GM12872 (cell line): ENCODE measurements at regions not wholly inside any gene's neighbourhood (a gene's known extent, or its start where the extent isn't known, plus 50 kb on each side); places are given as distances from the start of the nearest gene placed in this dataset.

Source experiments
- CTCF ChIP-seq: IDR thresholded peaks from 3 replicates; pipeline ENCODE4 v1.5.1; 2011; ENCODE audit warnings: low read depth, mild to moderate bottlenecking, low read length, moderate library complexity; ENCODE audit not compliant: insufficient read depth

DNA sequence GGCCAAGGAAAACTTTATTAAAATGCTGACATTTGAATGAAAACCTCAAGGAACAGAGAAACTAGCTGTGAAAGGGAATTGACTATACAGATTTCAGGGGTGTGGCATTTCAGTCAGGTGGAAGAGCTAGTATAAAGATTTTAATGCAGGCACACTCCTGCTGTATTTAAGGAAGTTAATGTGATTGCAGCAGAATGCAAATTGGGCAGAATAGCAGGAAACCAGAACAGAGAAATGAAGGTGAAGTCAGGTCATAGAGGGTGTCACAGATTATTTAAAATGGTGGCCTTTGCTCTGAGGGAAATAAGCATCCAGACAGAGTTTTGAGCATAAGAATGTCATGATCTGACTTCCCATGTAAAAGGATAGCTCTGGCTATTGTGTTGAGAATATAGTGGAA is 898.1 kb upstream of the WWC1 start:
- no peak for TF ChIP-seq CTCF

DNA sequence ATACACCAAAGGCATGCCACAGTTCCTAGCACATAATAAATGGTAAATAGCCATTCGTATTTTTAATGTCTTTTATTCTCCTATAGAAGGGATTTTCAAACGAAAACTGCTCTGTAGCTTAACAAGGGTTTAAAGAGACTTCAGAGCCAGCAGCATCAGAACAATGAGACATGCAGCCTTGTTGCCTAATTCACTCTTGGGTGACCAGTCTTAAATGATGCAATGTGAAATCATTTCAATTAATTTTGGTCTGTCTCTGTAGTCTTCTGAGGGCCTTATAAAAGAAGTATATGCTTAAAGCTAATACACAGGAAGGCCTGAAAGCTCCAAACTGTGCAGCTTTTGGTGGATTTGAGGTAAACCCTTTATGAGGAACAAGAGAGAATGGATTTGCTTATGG is 888.8 kb upstream of the WWC1 start:
- TF ChIP-seq CTCF, result no peak

DNA sequence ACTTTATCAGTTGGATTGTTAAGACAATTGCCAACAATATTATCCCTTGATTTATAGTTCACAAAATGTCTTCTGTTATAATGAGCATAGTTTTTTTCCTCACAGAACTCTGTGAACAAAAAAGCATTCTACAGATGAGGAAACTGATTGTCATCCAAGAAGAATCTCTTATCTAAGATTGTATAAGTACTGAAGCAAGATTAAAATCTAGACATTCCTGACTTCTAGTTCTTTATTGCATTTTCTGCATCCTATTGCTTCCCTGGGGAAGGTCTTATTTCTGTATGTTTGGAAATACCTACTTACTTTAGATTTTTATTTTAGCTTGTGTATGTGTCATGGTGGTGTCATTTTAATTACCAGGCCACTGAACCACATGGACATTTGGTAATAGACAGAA is 884.9 kb upstream of the WWC1 start:
- no peak for TF ChIP-seq CTCF

DNA sequence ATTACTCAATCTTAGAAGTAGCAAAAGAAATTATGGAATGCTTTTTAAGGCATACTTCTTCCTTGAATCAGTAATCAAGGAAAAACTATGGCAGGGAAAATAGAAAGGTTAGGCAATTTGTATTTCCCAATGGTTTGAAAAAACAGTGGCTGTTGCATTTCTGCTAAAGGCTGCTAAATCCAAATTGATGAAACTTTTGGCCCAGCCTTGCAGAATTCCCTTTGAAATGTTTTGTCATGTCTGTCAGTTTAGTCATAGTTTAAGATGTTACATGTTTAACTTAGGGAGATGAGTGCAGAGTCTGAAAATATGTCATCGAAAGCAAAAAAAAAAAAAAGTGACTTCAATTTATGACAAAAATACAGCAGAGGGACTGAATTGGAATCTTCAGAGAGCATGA is 878.9 kb upstream of the WWC1 start:
- no peak for TF ChIP-seq CTCF

DNA sequence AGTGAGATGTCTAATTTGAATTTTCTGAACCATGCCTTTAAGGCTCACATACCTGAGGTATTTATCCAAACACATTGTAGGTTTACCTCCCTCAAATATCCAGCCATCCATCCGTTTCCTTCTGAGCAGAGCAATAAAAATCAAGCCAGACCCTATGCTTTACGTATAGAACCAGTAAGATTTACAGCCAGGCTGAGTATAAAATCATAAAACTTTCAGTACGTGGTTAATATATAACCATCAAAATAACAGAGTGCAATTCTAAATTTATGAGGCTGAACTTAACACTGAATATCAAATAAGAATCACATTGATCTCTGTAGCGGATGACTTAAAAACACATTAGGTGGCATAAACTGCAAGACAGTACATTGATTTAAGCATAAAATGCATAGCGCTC is 877.9 kb upstream of the WWC1 start:
- TF ChIP-seq CTCF, result no peak

DNA sequence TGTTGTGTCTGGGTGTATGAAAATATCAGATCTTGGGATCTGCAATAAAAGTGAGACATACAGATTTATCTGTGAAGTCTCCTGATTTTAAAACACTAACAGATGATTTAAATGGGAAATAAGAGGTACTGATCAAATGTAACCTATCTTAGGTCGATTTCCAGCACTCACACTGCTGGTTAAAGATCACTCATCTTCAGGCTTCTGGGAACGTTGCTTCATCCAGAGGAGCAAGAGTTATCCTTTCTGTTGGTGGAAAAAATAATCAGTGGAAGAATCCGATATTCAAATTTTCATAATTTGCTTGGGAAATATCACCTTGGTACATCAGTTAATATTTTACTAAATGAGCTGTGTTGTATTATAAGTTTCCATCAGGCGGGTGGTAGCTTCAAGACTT is 876.8 kb upstream of the WWC1 start:
- no peak for TF ChIP-seq CTCF

DNA sequence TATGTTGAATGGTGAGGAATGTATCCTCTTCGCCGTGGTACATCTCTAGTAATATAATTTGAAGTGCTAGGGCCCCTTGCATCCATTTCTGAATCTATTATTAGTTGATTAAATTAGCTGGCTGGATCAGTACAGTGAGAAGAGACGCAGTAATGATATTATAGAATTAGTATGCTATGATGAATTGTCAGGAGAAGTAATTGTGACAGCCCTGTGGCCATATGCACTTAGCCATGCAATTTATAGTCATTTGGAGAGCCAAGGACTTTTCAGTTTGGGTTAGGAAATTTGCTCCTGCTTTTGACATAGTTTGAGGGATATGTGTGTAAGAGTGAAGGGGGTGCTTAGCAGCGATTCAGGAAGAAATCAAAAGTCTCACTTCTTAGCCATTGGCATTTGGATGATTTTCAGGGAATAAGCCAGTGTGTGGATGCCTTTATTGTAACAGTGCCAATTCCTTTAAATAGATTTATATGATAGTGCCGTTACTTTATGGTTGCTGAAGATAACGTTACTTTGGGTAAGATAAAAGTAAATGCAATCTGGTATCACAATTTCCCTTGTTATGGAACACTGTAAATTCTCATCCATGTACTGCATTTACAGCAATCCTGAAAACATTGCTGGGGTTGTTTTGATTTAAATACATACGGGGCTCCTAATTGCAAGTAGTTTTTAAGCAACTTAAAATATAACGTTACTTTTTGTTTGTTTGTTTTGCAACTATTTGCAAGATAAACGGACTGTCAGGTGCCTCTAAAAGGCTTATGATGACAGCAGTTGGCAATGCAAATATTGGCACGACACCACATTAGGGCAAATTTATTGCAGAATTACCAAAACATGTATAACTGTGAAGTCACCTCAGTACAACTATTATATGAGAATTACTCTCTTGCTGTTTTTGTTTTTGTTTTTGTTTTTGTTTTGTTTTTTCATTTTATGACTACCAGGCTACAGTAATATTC is 875.4 kb upstream of the WWC1 start:
- no peak for TF ChIP-seq CTCF

DNA sequence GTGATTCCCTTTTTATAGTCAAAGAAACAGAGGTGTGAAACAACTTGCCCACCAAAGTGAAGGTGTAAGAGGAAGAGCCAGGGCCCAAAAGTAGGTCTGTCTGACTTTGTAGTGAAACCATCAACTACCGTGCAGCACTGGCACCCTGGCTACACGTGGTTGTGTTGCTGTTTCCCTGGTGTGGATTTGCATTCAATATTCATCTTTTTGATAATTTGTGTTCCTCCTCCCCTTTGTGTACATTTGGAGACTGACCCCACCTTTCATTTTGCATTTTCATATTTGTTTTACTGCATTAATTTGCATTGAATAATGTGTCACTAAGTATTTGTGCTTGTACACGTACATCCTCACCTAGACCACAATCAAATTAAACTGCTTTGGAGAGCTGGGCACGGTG is 873.8 kb upstream of the WWC1 start:
- TF ChIP-seq CTCF, result no peak
